H9 (cell line): ENCODE measurements at regions not wholly inside any gene's neighbourhood (a gene's known extent, or its start where the extent isn't known, plus 50 kb on each side); places are given as distances from the start of the nearest gene placed in this dataset.

Source experiments
- DNase-seq: peaks from one replicate; pipeline ENCODE4 v3.0.0-alpha.2; 2017
- H2AFZ ChIP-seq: one replicate; pipeline ENCODE4 v1.6.1; 2013; ENCODE audit warnings: mild to moderate bottlenecking, low read length, control low read depth, moderate library complexity
- H2AK5ac ChIP-seq: 2 replicates; pipeline ENCODE4 v1.6.1; 2013; ENCODE audit warnings: low read length, control low read depth, mixed read lengths; ENCODE audit not compliant: insufficient read length
- H2BK120ac ChIP-seq: one replicate; pipeline ENCODE4 v1.6.1; 2013; ENCODE audit warnings: low read depth, mild to moderate bottlenecking, low read length, control low read depth, inconsistent platforms; ENCODE audit not compliant: poor library complexity, severe bottlenecking
- H2BK12ac ChIP-seq: 2 replicates; pipeline ENCODE4 v1.6.1; 2013; ENCODE audit warnings: low read length, control low read depth, mixed read lengths, low read depth; ENCODE audit not compliant: insufficient read length
- H2BK15ac ChIP-seq: 2 replicates; pipeline ENCODE4 v1.6.1; 2013; ENCODE audit warnings: low read depth, low read length, control low read depth
- H2BK20ac ChIP-seq: one replicate; pipeline ENCODE4 v1.6.1; 2013; ENCODE audit warnings: low read depth, mild to moderate bottlenecking, low read length, control low read depth, inconsistent platforms; ENCODE audit not compliant: poor library complexity, severe bottlenecking
- H2BK5ac ChIP-seq: 2 replicates; pipeline ENCODE4 v1.6.1; 2013; ENCODE audit warnings: low read length, control low read depth, mixed read lengths; ENCODE audit not compliant: insufficient read length
- H3K14ac ChIP-seq: 2 replicates; pipeline ENCODE4 v1.6.1; 2013; ENCODE audit warnings: low read length, control low read depth; ENCODE audit not compliant: insufficient read depth
- H3K18ac ChIP-seq: 2 replicates; pipeline ENCODE4 v1.6.1; 2013; ENCODE audit warnings: low read depth, mild to moderate bottlenecking, mixed read lengths, low read length, control low read depth; ENCODE audit not compliant: insufficient read length
- H3K23ac ChIP-seq: 2 replicates; pipeline ENCODE4 v1.6.1; 2013; ENCODE audit warnings: low read length, control low read depth, mixed read lengths, low read depth; ENCODE audit not compliant: insufficient read length
- H3K23me2 ChIP-seq: 2 replicates; pipeline ENCODE4 v1.6.1; 2013; ENCODE audit warnings: low read depth, mild to moderate bottlenecking, mixed read lengths, low read length, control low read depth; ENCODE audit not compliant: insufficient read length, poor library complexity, severe bottlenecking
- H3K27ac ChIP-seq: 2 replicates; pipeline ENCODE4 v1.5.1; 2013; ENCODE audit warnings: low read length, control low read depth, mixed read lengths, low read depth; ENCODE audit not compliant: insufficient read length
- H3K27me3 ChIP-seq: 2 replicates; pipeline ENCODE4 v1.6.1; 2013; ENCODE audit warnings: low read length, control low read depth, inconsistent platforms; ENCODE audit not compliant: insufficient read depth
- H3K4ac ChIP-seq: 2 replicates; pipeline ENCODE4 v1.6.1; 2013; ENCODE audit warnings: low read depth, mild to moderate bottlenecking, control low read depth, inconsistent platforms, low read length, moderate library complexity
- H3K4me1 ChIP-seq: 2 replicates; pipeline ENCODE4 v1.6.1; 2013; ENCODE audit warnings: low read length, control low read depth, inconsistent platforms; ENCODE audit not compliant: insufficient read depth
- H3K4me2 ChIP-seq: 2 replicates; pipeline ENCODE4 v1.6.1; 2013; ENCODE audit warnings: low read length, control low read depth, mixed read lengths; ENCODE audit not compliant: insufficient read length, insufficient read depth
- H3K56ac ChIP-seq: 2 replicates; pipeline ENCODE4 v1.6.1; 2013; ENCODE audit warnings: low read depth, mild to moderate bottlenecking, mixed read lengths, low read length, control low read depth; ENCODE audit not compliant: insufficient read length
- H3K79me1 ChIP-seq: 2 replicates; pipeline ENCODE4 v1.6.1; 2013; ENCODE audit warnings: low read depth, mild to moderate bottlenecking, moderate library complexity, low read length, control low read depth, inconsistent platforms; ENCODE audit not compliant: insufficient read depth, poor library complexity, severe bottlenecking
- H3K79me2 ChIP-seq: 2 replicates; pipeline ENCODE4 v1.6.1; 2013; ENCODE audit warnings: low read length, control low read depth, inconsistent platforms; ENCODE audit not compliant: insufficient read depth
- H3K9ac ChIP-seq: 2 replicates; pipeline ENCODE4 v1.6.1; 2013; ENCODE audit warnings: low read length, control low read depth, mixed read lengths; ENCODE audit not compliant: insufficient read length; ENCODE audit errors: extremely low read depth
- H3K9me3 ChIP-seq: one replicate; pipeline ENCODE4 v1.6.1; 2013; ENCODE audit warnings: low read depth, low read length, inconsistent platforms; ENCODE audit not compliant: control insufficient read depth
- H3T11ph ChIP-seq: one replicate; pipeline ENCODE4 v1.6.1; 2013; ENCODE audit warnings: mild to moderate bottlenecking, low read length, control low read depth, inconsistent platforms
- H4K20me1 ChIP-seq: one replicate; pipeline ENCODE4 v1.6.1; 2013; ENCODE audit not compliant: control insufficient read depth, insufficient read length, insufficient read depth
- H4K5ac ChIP-seq: 2 replicates; pipeline ENCODE4 v1.6.1; 2013; ENCODE audit warnings: low read depth, mild to moderate bottlenecking, mixed read lengths, low read length, control low read depth; ENCODE audit not compliant: insufficient read length
- H4K8ac ChIP-seq: replicated peaks from 2 replicates; pipeline ENCODE4 v1.6.1; 2013; ENCODE audit warnings: low read length, control low read depth, mixed read lengths, low read depth; ENCODE audit not compliant: insufficient read length
- H4K91ac ChIP-seq: 2 replicates; pipeline ENCODE4 v1.6.1; 2013; ENCODE audit warnings: low read depth, mild to moderate bottlenecking, moderate library complexity, mixed read lengths, low read length, control low read depth; ENCODE audit not compliant: insufficient read length
- H3K27ac Mint-ChIP-seq, 3 experiments: 2 replicates in 2 of 3; 3 replicates in 1 of 3; pipeline ENCODE4 v1.8.0; 2020 to 2021; ENCODE audit warnings: mixed read lengths in 3 of 3, mild to moderate bottlenecking in 1 of 3, moderate library complexity in 1 of 3
- H3K27me3 Mint-ChIP-seq: 2 replicates; pipeline ENCODE4 v1.8.0; 2021; ENCODE audit warnings: low read depth, mild to moderate bottlenecking, moderate library complexity, mixed read lengths
- H3K36me3 Mint-ChIP-seq, 3 experiments: 2 replicates in 2 of 3; 3 replicates in 1 of 3; pipeline ENCODE4 v1.8.0; 2020 to 2021; ENCODE audit warnings: low read depth in 3 of 3, mixed read lengths in 3 of 3; ENCODE audit not compliant: insufficient read depth in 1 of 3
- H3K4me1 Mint-ChIP-seq, 2 experiments: 2 replicates each; pipeline ENCODE4 v1.8.0; 2020; ENCODE audit warnings: mixed read lengths in 2 of 2
- H3K4me3 Mint-ChIP-seq, 2 experiments: 2 replicates in 1 of 2; 3 replicates in 1 of 2; pipeline ENCODE4 v1.8.0; 2020 to 2021; ENCODE audit warnings: mild to moderate bottlenecking in 2 of 2, mixed read lengths in 2 of 2, moderate library complexity in 1 of 2
- H3K9me3 Mint-ChIP-seq, 2 experiments: 2 replicates in 1 of 2; 3 replicates in 1 of 2; pipeline ENCODE4 v1.8.0; 2020; ENCODE audit warnings: mild to moderate bottlenecking in 2 of 2, mixed read lengths in 2 of 2, moderate library complexity in 1 of 2
- CTCF ChIP-seq: fragments of 200-600 bp; sonication (generic); conservative IDR thresholded peaks from 3 replicates; pipeline ENCODE4 v1.8.0; 2021; ENCODE audit warnings: antibody characterized with exemption, mild to moderate bottlenecking
- WGBS: extraction: QIAGEN DNeasy Blood & Tissue Kit; methylation state at CpG from one replicate; pipeline ENCODE4 v1.1.7; 2013; ENCODE audit warnings: missing lambda C conversion rate, low lambda C conversion rate, mixed read lengths; ENCODE audit not compliant: insufficient read length; ENCODE audit errors: extremely low coverage; 5-methylcytosine and 5-hydroxymethylcytosine counted together

DNA sequence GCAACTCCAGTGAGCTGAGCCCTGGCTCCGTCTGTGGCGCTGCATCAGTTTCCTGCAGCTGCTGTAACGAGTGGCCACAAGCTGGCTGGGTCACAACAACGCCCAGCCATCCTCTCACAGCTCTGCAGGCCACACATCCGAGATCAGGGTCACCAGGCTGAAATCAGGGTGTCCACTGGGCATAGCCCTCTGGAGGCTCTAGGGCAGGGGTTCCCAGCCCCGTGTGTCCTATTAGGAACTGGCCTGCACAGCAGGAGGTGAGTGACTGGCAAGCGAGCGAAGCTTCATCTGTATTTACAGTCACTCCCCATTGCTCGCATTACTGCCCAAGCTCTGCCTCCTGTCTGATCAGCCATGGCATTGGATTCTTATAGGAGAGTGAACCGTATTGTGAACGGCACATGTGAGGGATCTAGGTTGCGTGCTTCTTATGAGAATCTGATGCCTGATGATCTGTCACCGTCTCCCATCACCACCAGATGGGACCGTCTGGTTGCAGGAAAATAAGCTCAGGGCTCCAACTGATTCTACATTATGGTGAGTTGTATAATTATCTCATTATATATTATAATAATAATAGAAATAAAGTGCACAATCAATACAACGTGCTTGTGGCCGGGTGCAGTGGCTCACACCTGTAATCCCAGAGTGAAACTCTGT lies 176.5 kb downstream of the SEC14L1 start:
- H3K27me3 Mint-ChIP-seq = peaks cover 1% of the 10 kb centered on the region; the same call in 1 of the 2 replicates
- Histone ChIP-seq H3K9ac (no peak overlapping the region), H4K5ac (no peak overlapping the region), H3K56ac (no peak overlapping the region), H3K4me2 (no peak overlapping the region), H4K91ac (no peak overlapping the region), H3K14ac (no peak overlapping the region; the same call in 1 of the 2 replicates), H2BK15ac (no peak overlapping the region), H3K27ac (no peak overlapping the region), H3K79me1 (no peaks in the 10 kb centered on the region), H3K27me3 (no peaks in the 10 kb centered on the region), H2AFZ (no peak overlapping the region), H3K23me2 (no peaks in the 10 kb centered on the region), H3K23ac (no peak overlapping the region), H4K20me1 (no peaks in the 10 kb centered on the region), H3K79me2 (0 out of 2 replicates have a peak, but pooled peaks cover 1% of the 10 kb centered on the region), H3K9me3 (no peaks in the 10 kb centered on the region), H2BK20ac (no peak overlapping the region), H3K4me1 (peaks cover 4% of the 10 kb centered on the region; the same call in 1 of the 2 replicates), H2BK5ac (no peak overlapping the region), H3K4ac (no peak overlapping the region), H2BK12ac (no peak overlapping the region), H4K8ac (no peak overlapping the region), H2AK5ac (no peak overlapping the region), H3T11ph (no peak overlapping the region), H3K18ac (no peak overlapping the region), H2BK120ac (no peak overlapping the region)
- no peak overlapping the region for H3K4me3 Mint-ChIP-seq
- H3K36me3 Mint-ChIP-seq = peaks cover 0 to 10% (median 2%) of the 10 kb centered on the region in 3 experiments; a peak in 4 of 7 replicates
- no CpG with 5 or more reads among the region's 16 CpGs for WGBS
- peaks cover 29 to 53% of the 10 kb centered on the region in 2 experiments for H3K4me1 Mint-ChIP-seq
- H3K9me3 Mint-ChIP-seq = no peaks in the 10 kb centered on the region; a peak in 1 of 5 replicates
- no peak for DNase-seq
- TF ChIP-seq CTCF = no peak
- no peak overlapping the region for H3K27ac Mint-ChIP-seq
